K562 (cell line): ENCODE measurements at regions not wholly inside any gene's neighbourhood (a gene's known extent, or its start where the extent isn't known, plus 50 kb on each side); places are given as distances from the start of the nearest gene placed in this dataset.

Source experiments
- ATAC-seq: fragments of 200-7000 bp; cut with Tn5 transposase; 3 replicates; pipeline ENCODE4 v1.9.1; 2020; ENCODE audit warnings: moderate library complexity
- BruUV-seq: library from RNA; stranded (reverse); fragments of 400-500 nt; replicated peaks from 2 replicates; lab custom pipeline; 2021; lab: Mats Ljungman, UMichigan
- CTCF ChIA-PET: fragments of 300-600 bp; formaldehyde crosslinking; extraction: SDS; loops from one replicate; lab custom pipeline; 2021; ENCODE audit warnings: low intra/inter-chr PET ratio; lab: Yijun Ruan, JAX
- POLR2A ChIA-PET: fragments of 300-600, 350-650 bp; sonication (Branson Sonifier 250); formaldehyde crosslinking; extraction: SDS; loops from one replicate; lab custom pipeline; 2021; ENCODE audit warnings: antibody characterized with exemption, inconsistent platforms; lab: Yijun Ruan, JAX
- DNase-seq, 4 experiments: peaks; one replicate each; pipeline versions ENCODE4 v3.0.0 to v3.0.0-alpha.2; 2011 to 2018; ENCODE audit warnings: low spot score in 3 of 4, mixed read lengths in 3 of 4; ENCODE audit errors: extremely low read depth in 1 of 4
- FAIRE-seq: peaks from 2 replicates; lab custom pipeline; 2011; peaks lifted over from hg19 to GRCh38; lab: Jason Lieb, UNC
- H2AFZ ChIP-seq: 2 replicates; pipeline ENCODE4 v1.6.0; 2011; ENCODE audit warnings: low read depth, low read length, control low read depth, inconsistent platforms
- H3K27ac ChIP-seq: fragments of 200-600 bp; 3 replicates; pipeline ENCODE4 v1.8.0; 2011; ENCODE audit warnings: low read depth, mild to moderate bottlenecking, control low read depth, inconsistent platforms, low read length, moderate library complexity, mixed read lengths; ENCODE audit errors: extremely low read depth
- H3K27me3 ChIP-seq, 2 experiments: fragments of 300-600 bp in 1 of 2; 2 replicates in 1 of 2; 3 replicates in 1 of 2; pipeline versions ENCODE4 v1.6.0 to v1.8.0; 2011; ENCODE audit warnings: inconsistent platforms in 2 of 2, low read length in 2 of 2, mild to moderate bottlenecking in 1 of 2, mixed read lengths in 1 of 2, moderate library complexity in 1 of 2; ENCODE audit not compliant: control insufficient read depth in 2 of 2, insufficient read depth in 2 of 2
- H3K36me3 ChIP-seq: fragments of 300-600 bp; 3 replicates; pipeline ENCODE4 v1.8.0; 2011; ENCODE audit warnings: mild to moderate bottlenecking, low read length, inconsistent platforms; ENCODE audit not compliant: control insufficient read depth, insufficient read depth
- H3K4me1 ChIP-seq, 2 experiments: fragments of 200-600 bp in 1 of 2; replicated peaks in 1 of 2; 2 replicates in 1 of 2; 3 replicates in 1 of 2; pipeline versions ENCODE4 v1.5.1 to v1.8.0; 2011; ENCODE audit warnings: inconsistent platforms in 2 of 2, low read length in 2 of 2, mild to moderate bottlenecking in 1 of 2, mixed read lengths in 1 of 2, moderate library complexity in 1 of 2; ENCODE audit not compliant: control insufficient read depth in 2 of 2, insufficient read depth in 2 of 2
- H3K4me2 ChIP-seq: 2 replicates; pipeline ENCODE4 v1.6.1; 2011; ENCODE audit warnings: low read length, control low read depth, inconsistent platforms, mixed read lengths; ENCODE audit not compliant: insufficient read depth
- H3K4me3 ChIP-seq: fragments of 200-600 bp; sonication (generic), shearing (Covaris generic); 2 replicates; pipeline ENCODE4 v1.5.1; 2016; ENCODE audit warnings: control low read depth, inconsistent platforms
- H3K79me2 ChIP-seq: fragments of 200-600 bp; 3 replicates; pipeline ENCODE4 v1.8.0; 2011; ENCODE audit warnings: low read length, inconsistent platforms; ENCODE audit not compliant: control insufficient read depth, insufficient read depth
- H3K9ac ChIP-seq, 2 experiments: 2 replicates each; pipeline versions ENCODE4 v1.6.0 to v1.6.1; 2011; ENCODE audit warnings: low read depth in 2 of 2, low read length in 2 of 2, control low read depth in 1 of 2, inconsistent platforms in 1 of 2, mild to moderate bottlenecking in 1 of 2, mixed read lengths in 1 of 2; ENCODE audit not compliant: insufficient read depth in 1 of 2
- H3K9me1 ChIP-seq: one replicate; pipeline ENCODE4 v1.6.0; 2011; ENCODE audit warnings: inconsistent platforms, mild to moderate bottlenecking, low read length, moderate library complexity; ENCODE audit not compliant: control insufficient read depth, insufficient read depth
- H3K9me3 ChIP-seq: replicated peaks from 2 replicates; pipeline ENCODE4 v1.5.1; 2011; ENCODE audit warnings: low read depth, low read length, inconsistent platforms; ENCODE audit not compliant: control insufficient read depth, insufficient read depth
- H4K20me1 ChIP-seq: replicated peaks from 2 replicates; pipeline ENCODE4 v1.6.1; 2011; ENCODE audit warnings: low read length, inconsistent platforms, mixed read lengths; ENCODE audit not compliant: control insufficient read depth, insufficient read depth
- TSC22D4 ChIP-seq: fragments of 450-650 bp; IDR thresholded peaks from 2 replicates; pipeline ENCODE4 v1.6.1; 2016; ENCODE audit warnings: missing genetic modification characterization, missing biosample characterization, control low read depth
- ZBTB8A ChIP-seq: fragments of 450-650 bp; IDR thresholded peaks from 2 replicates; pipeline ENCODE4 v1.6.1; 2018; ENCODE audit warnings: mild to moderate bottlenecking, moderate library complexity; ENCODE audit not compliant: partially characterized antibody
- ZNF146 ChIP-seq: IDR thresholded peaks from one replicate; pipeline ENCODE4 v1.6.1; 2018; ENCODE audit warnings: missing compliant biosample characterization; ENCODE audit not compliant: unreplicated experiment
- WGBS: fragments of 100-300 bp; shearing (Covaris generic); methylation state at CpG from one replicate; pipeline ENCODE4 v1.1.6; 2016; ENCODE audit warnings: low coverage, mixed read lengths; ENCODE audit not compliant: insufficient coverage; ENCODE audit errors: missing lambda C conversion rate; 5-methylcytosine and 5-hydroxymethylcytosine counted together
- in situ Hi-C: fragments of 300-500 bp; cut with MboI; formaldehyde crosslinking; loops from 4 replicates; pipeline ENCODE4 v1.15.0; 2018; ENCODE audit warnings: inconsistent platforms, mixed read lengths
- intact Hi-C: fragments of 100-400 bp; cut with micrococcal nuclease; formaldehyde crosslinking; loops from 2 replicates; pipeline ENCODE4 v1.14.2; 2022
- TF ChIP-seq, protein P1 (sequence below), 3 experiments: fragments of 200-800 bp in 1 of 3; sonication (Bioruptor generic) in 1 of 3; sonication (generic) in 1 of 3; formaldehyde crosslinking in 1 of 3; IDR thresholded peaks; 2 replicates each; pipeline versions ENCODE4 v1.6.1 to v1.8.0; 2016 to 2022; ENCODE audit warnings: mild to moderate bottlenecking in 2 of 3, missing compliant biosample characterization in 2 of 3, missing genetic modification characterization in 2 of 3, missing genetic modification reagents in 1 of 3

DNA sequence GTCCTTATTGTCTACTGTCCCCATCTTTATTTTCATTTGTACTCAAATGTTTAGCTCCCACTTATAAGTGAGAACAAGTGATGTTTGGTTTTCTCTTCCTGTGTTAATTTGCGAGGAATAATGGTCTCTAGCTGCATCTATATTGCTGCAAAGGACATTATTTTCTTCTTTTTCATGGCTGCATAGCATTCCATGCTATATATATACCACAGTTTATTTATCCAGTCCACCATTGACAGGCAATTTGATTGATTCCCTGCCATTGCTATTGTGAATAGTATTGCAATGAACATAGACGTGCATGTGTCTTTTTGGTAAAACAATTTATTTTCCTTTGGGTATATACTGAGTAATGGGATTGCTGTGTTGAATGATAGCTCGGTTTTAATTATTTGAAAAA, 1545.8 kb upstream of the RAG2 start:
- Histone ChIP-seq H3K9me1 (no peaks in the 10 kb centered on the region), H3K4me1 (no peaks in the 10 kb centered on the region), H3K36me3 (no peaks in the 10 kb centered on the region), H3K27ac (no peak overlapping the region), H3K4me2 (no peak overlapping the region), H3K27me3 (no peaks in the 10 kb centered on the region), H3K9ac (no peak overlapping the region), H3K4me3 (no peak overlapping the region), H2AFZ (no peak overlapping the region), H3K79me2 (no peaks in the 10 kb centered on the region), H3K9me3 (no peaks in the 10 kb centered on the region), H4K20me1 (no peaks in the 10 kb centered on the region)
- CTCF ChIA-PET: no interaction called here
- FAIRE-seq (no peak), ATAC-seq (no peak), DNase-seq (no peak)
- intact Hi-C loops (no loop called here), in situ Hi-C loops (no loop called here)
- TF ChIP-seq, protein P1, sequence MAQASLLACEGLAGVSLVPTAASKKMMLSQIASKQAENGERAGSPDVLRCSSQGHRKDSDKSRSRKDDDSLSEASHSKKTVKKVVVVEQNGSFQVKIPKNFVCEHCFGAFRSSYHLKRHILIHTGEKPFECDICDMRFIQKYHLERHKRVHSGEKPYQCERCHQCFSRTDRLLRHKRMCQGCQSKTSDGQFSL (CRISPR knock-in tag; IDR thresholded peaks at IDR 0.05): no peak
- TF ChIP-seq, protein P1 (tag; IDR thresholded peaks at IDR 0.05): no peak
- TF ChIP-seq ZNF146: peak; percentile 51
- 12% methylated on average over 3 of the region's 3 CpGs for WGBS
- POLR2A ChIA-PET: no interaction called here
- no TSS peak for BruUV-seq

DNA sequence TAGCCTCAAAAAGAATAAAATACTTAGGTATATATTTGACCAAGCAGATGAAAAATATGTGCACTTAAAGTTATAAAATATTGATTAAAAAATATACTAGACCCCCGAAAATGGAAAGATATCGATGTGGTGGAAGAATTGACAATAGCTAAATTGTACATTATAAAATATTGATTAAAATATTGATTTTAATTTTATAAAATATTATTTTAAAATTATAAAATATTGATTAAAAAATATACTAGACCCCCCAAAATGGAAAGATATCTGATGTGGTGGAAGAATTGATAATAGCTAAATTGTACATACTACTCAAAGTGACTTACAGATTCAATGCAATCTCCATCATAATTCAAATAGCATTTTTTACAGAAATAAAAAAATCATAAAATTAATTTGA, 1540.9 kb upstream of the RAG2 start:
- no peaks in the 10 kb centered on the region for H3K4me1 ChIP-seq
- no peaks in the 10 kb centered on the region for H3K9me1 ChIP-seq
- WGBS: 3% methylated on average over 2 of the region's 2 CpGs
- TF ChIP-seq TSC22D4 (no peak), ZBTB8A (no peak)
- intact Hi-C loops (no loop called here), in situ Hi-C loops (no loop called here)
- BruUV-seq: no TSS peak
- ChIA-PET POLR2A (no interaction called here), CTCF (no interaction called here)
- no peak for FAIRE-seq
- H3K27me3 ChIP-seq: no peaks in the 10 kb centered on the region
- H3K9ac ChIP-seq: no peak overlapping the region
- no peaks in the 10 kb centered on the region for H4K20me1 ChIP-seq
- no peak overlapping the region for H3K27ac ChIP-seq
- H3K9me3 ChIP-seq: no peaks in the 10 kb centered on the region
- H3K36me3 ChIP-seq: no peaks in the 10 kb centered on the region
- no peak for ATAC-seq
- no peak overlapping the region for H3K4me2 ChIP-seq
- H3K4me3 ChIP-seq: no peak overlapping the region
- no peak overlapping the region for H2AFZ ChIP-seq
- no peaks in the 10 kb centered on the region for H3K79me2 ChIP-seq
- no peak for DNase-seq
